CD4-positive, alpha-beta memory T cell (primary cell): ENCODE measurements at regions not wholly inside any gene's neighbourhood (a gene's known extent, or its start where the extent isn't known, plus 50 kb on each side); places are given as distances from the start of the nearest gene placed in this dataset.

Source experiments
- CTCF ChIA-PET: fragments of 350-600 bp; sonication (Branson Sonifier 250); formaldehyde crosslinking; loops from one replicate; lab custom pipeline; 2021; ENCODE audit warnings: inconsistent platforms; ENCODE audit not compliant: partially characterized antibody; lab: Charles Lee
- POLR2A ChIA-PET: fragments of 350-600 bp; sonication (Branson Sonifier 250); formaldehyde crosslinking; loops from one replicate; lab custom pipeline; 2021; ENCODE audit not compliant: partially characterized antibody; lab: Charles Lee
- DNase-seq, 5 donors: peaks; one replicate each; pipeline versions ENCODE4 v3.0.0 to v3.0.0-alpha.2; 2020 to 2022; ENCODE audit warnings: mixed read lengths in 1 of 5
- H3K27ac ChIP-seq: one replicate; pipeline ENCODE4 v1.7.0; 2013; ENCODE audit warnings: low read depth, low read length
- H3K27me3 ChIP-seq: 2 replicates; pipeline ENCODE4 v1.7.0; 2013; ENCODE audit warnings: mild to moderate bottlenecking, low read length, moderate library complexity; ENCODE audit not compliant: insufficient read depth
- H3K36me3 ChIP-seq: 2 replicates; pipeline ENCODE4 v1.7.0; 2013; ENCODE audit warnings: mild to moderate bottlenecking, low read length, moderate library complexity; ENCODE audit not compliant: insufficient read depth
- H3K4me1 ChIP-seq: 2 replicates; pipeline ENCODE4 v1.7.0; 2013; ENCODE audit warnings: mild to moderate bottlenecking, low read length, moderate library complexity; ENCODE audit not compliant: insufficient read depth
- H3K4me3 ChIP-seq, 2 donors: one replicate each; pipeline ENCODE4 v1.7.0; 2013; ENCODE audit warnings: low read length in 2 of 2, mild to moderate bottlenecking in 1 of 2
- H3K9me3 ChIP-seq, 2 donors: one replicate each; pipeline ENCODE4 v1.7.0; 2013; ENCODE audit warnings: low read length in 2 of 2, control low read depth in 1 of 2; ENCODE audit not compliant: control insufficient read depth in 1 of 2
- H3K27ac Mint-ChIP-seq, 7 donors: one replicate each; pipeline ENCODE4 v1.8.0; 2020 to 2021; ENCODE audit warnings: mixed read lengths in 7 of 7, mild to moderate bottlenecking in 6 of 7, inconsistent platforms in 3 of 7, moderate library complexity in 3 of 7
- H3K27me3 Mint-ChIP-seq, 2 donors: one replicate each; pipeline ENCODE4 v1.8.0; 2020 to 2021; ENCODE audit warnings: mixed read lengths in 2 of 2
- H3K36me3 Mint-ChIP-seq, 2 donors: one replicate each; pipeline ENCODE4 v1.8.0; 2020 to 2021; ENCODE audit warnings: mixed read lengths in 2 of 2, inconsistent platforms in 1 of 2, mild to moderate bottlenecking in 1 of 2
- H3K4me1 Mint-ChIP-seq, 4 donors: one replicate each; pipeline ENCODE4 v1.8.0; 2020 to 2021; ENCODE audit warnings: mixed read lengths in 4 of 4, mild to moderate bottlenecking in 1 of 4
- H3K4me3 Mint-ChIP-seq, 8 donors: one replicate each; pipeline ENCODE4 v1.8.0; 2020 to 2021; ENCODE audit warnings: mixed read lengths in 8 of 8, mild to moderate bottlenecking in 7 of 8, moderate library complexity in 6 of 8, inconsistent platforms in 3 of 8
- H3K9me3 Mint-ChIP-seq, 8 donors: one replicate each; pipeline ENCODE4 v1.8.0; 2020 to 2021; ENCODE audit warnings: mixed read lengths in 8 of 8, mild to moderate bottlenecking in 5 of 8, inconsistent platforms in 3 of 8, moderate library complexity in 1 of 8
- intact Hi-C: fragments of 100-400 bp; cut with micrococcal nuclease; formaldehyde crosslinking; loops from one replicate; pipeline ENCODE4 v1.15.1; 2023

DNA sequence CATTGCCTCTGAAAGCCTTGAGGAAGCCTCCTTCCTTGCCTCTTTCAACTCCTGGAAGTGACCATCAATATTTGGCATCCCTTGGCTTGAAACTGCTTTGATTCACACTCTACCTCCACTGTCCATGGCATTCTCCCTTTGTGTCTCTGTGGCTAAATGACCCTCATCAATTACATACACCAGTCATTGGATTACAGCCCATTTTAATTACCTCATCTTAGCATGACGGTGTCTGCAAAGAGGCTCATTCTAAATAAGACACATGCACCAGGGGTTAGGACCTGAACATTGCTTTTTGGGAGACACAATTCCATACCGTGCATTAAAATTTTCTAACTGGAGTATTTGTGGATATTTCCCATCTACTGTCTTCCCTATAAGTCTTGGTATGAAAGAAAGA lies 60.7 kb upstream of the FAM9A start:
- Mint-ChIP-seq H3K27me3 (peaks cover 10 to 12% of the 10 kb centered on the region in 2 donors), H3K36me3 (no peaks in the 10 kb centered on the region), H3K9me3 (peaks cover 0 to 2% (median 0%) of the 10 kb centered on the region in 8 donors), H3K4me3 (no peak overlapping the region), H3K27ac (no peak overlapping the region), H3K4me1 (no peaks in the 10 kb centered on the region)
- no peaks in the 10 kb centered on the region for H3K9me3 ChIP-seq
- intact Hi-C loops, result no loop called here
- DNase-seq, result no peak
- ChIA-PET POLR2A (no interaction called here), CTCF (no interaction called here)
- no peaks in the 10 kb centered on the region for H3K27me3 ChIP-seq
- no peak overlapping the region for H3K4me3 ChIP-seq
- no peak overlapping the region for H3K27ac ChIP-seq
- no peaks in the 10 kb centered on the region for H3K36me3 ChIP-seq
- H3K4me1 ChIP-seq, result no peaks in the 10 kb centered on the region

- Mint-ChIP-seq H3K4me1 (no peaks in the 10 kb centered on the region), H3K27me3 (peaks cover 11 to 12% of the 10 kb centered on the region in 2 donors), H3K9me3 (peaks cover 0 to 3% (median 0%) of the 10 kb centered on the region in 8 donors), H3K4me3 (no peak overlapping the region), H3K36me3 (no peaks in the 10 kb centered on the region), H3K27ac (no peak overlapping the region)
- H3K4me1 ChIP-seq, result no peaks in the 10 kb centered on the region
- DNase-seq, result no peak
- no peaks in the 10 kb centered on the region for H3K36me3 ChIP-seq
- ChIA-PET POLR2A (no interaction called here), CTCF (no interaction called here)
- H3K4me3 ChIP-seq, result no peak overlapping the region
- H3K27ac ChIP-seq, result no peak overlapping the region
- no peaks in the 10 kb centered on the region for H3K27me3 ChIP-seq
- intact Hi-C loops, result no loop called here
- no peaks in the 10 kb centered on the region for H3K9me3 ChIP-seq
These were observed 50.2 kb upstream of the FAM9A start for GRCh38 chrX:8851231-8851886.
